ENCODE measurements at regions not wholly inside any gene's neighbourhood (a gene's known extent, or its start where the extent isn't known, plus 50 kb on each side); places are given as distances from the start of the nearest gene placed in this dataset.

DNA sequence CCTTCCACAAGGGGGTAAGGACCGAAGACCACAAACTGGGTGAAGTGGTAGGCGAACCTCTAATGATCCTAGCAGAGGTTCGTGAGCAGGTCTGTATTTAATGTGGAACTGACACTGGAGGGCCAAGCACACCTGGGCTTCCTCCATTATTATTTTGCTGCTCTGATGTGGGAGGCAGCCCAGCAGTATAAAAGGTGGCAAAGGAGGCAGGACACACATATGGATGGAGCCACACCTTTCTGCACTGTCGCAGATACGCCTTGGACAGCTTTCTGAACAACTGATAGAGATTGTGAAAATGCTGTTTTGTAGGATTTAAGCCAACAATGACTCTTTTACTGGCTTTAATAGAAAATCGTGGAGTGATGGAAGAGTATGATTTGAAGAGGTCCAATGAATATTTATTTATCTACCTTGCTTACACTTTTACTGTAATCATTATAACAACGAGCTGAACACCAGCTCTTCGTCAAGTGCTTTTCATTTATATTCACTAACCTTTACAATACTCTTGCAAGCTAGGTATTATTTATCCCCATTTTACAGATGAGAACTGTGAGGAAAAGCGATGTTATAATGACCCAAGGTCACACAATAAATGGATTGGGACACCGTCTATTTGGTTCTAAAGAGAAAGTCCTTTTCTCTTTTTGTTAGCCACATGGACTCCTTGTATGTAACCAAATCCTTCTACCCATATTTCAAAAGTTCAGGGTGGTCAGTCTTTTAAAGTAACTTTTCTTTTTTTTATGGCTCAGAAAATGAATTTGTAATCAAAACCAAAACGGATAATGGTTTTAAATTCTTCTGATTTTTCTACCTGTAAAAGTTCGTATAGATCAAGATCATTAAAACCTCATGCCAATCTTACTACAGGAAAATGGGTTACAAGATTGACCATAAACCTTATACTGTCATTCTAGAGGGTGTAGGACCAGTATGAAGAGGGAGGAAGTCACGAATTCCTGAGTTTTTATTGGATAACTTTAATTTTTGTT lies 116.9 kb downstream of the UTRN start:
- TF ChIP-seq, protein P1, sequence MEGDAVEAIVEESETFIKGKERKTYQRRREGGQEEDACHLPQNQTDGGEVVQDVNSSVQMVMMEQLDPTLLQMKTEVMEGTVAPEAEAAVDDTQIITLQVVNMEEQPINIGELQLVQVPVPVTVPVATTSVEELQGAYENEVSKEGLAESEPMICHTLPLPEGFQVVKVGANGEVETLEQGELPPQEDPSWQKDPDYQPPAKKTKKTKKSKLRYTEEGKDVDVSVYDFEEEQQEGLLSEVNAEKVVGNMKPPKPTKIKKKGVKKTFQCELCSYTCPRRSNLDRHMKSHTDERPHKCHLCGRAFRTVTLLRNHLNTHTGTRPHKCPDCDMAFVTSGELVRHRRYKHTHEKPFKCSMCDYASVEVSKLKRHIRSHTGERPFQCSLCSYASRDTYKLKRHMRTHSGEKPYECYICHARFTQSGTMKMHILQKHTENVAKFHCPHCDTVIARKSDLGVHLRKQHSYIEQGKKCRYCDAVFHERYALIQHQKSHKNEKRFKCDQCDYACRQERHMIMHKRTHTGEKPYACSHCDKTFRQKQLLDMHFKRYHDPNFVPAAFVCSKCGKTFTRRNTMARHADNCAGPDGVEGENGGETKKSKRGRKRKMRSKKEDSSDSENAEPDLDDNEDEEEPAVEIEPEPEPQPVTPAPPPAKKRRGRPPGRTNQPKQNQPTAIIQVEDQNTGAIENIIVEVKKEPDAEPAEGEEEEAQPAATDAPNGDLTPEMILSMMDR (IDR thresholded peaks at IDR 0.05; ENCODE audit: low read depth, low read length): no peak
- Histone ChIP-seq H3K27ac (no peak overlapping the region), H3K36me3 (no peaks in the 10 kb centered on the region)

DNA sequence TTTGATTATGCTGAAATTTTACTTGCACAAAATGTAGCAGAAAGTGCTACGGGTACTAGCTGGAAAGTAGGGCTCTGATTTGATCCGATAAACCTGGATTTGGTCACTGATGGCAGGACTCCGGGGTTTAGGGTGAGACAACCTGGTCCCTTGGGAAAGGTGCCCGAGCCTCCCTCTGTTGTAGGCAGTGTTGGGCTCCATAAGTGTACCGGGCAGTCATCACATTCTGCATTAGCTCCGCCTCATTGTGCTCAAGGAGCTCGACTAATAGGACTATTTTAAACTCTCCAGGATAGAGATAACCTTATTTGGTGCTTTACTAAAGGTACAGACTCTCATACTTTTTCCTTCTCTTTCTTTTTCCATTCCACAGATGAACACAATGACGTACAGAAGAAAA lies 117.6 kb downstream of the UTRN start:
- H3K27ac ChIP-seq: no peak overlapping the region

More for the DNA sequence above, 116.9 kb downstream of the UTRN start:
- no peak overlapping the region for H3K4me3 ChIP-seq (ENCODE audit: low read depth, low read length)
- peaks cover 5% of the 10 kb centered on the region for H3K9me3 ChIP-seq (ENCODE audit: severe bottlenecking)
- H3K27me3 ChIP-seq (ENCODE audit: insufficient read depth, low read depth, severe bottlenecking): no peaks in the 10 kb centered on the region
- DNase-seq: no peak

DNA sequence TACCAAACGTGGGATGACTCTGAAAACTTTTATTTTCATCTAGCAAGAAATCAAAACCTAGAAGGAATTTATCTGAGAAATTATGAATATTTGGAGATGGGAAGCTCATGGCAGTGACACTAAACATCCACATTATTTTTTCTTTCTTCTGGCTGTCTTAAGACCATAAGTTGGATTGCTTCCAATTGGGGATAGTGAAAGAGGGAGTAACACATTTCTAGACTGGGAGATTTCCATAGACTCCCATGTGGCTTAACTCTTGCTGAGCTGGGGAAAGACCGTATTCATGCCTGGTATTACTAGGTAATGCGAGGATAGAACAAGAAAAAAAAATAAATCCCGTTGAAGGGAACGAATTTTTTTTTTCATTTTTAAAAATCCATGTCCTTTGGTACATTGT lies 120.0 kb downstream of the UTRN start:
- DNase-seq: no peak
- H3K36me3 ChIP-seq: no peaks in the 10 kb centered on the region
- no peak overlapping the region for H3K4me3 ChIP-seq (ENCODE audit: low read depth, low read length)
- no peaks in the 10 kb centered on the region for H3K27me3 ChIP-seq (ENCODE audit: insufficient read depth, low read depth, severe bottlenecking)
- H3K27ac ChIP-seq: no peak overlapping the region
- TF ChIP-seq, protein P1 (IDR thresholded peaks at IDR 0.05; ENCODE audit: low read depth, low read length): no peak
- H3K9me3 ChIP-seq (ENCODE audit: severe bottlenecking): no peaks in the 10 kb centered on the region

More for the DNA sequence above, 117.6 kb downstream of the UTRN start:
- peaks cover 2% of the 10 kb centered on the region for H3K9me3 ChIP-seq (ENCODE audit: severe bottlenecking)
- TF ChIP-seq, protein P1 (IDR thresholded peaks at IDR 0.05; ENCODE audit: low read depth, low read length): no peak
- no peaks in the 10 kb centered on the region for H3K36me3 ChIP-seq
- no peak for DNase-seq
- no peaks in the 10 kb centered on the region for H3K27me3 ChIP-seq (ENCODE audit: insufficient read depth, low read depth, severe bottlenecking)
- no peak overlapping the region for H3K4me3 ChIP-seq (ENCODE audit: low read depth, low read length)

DNA sequence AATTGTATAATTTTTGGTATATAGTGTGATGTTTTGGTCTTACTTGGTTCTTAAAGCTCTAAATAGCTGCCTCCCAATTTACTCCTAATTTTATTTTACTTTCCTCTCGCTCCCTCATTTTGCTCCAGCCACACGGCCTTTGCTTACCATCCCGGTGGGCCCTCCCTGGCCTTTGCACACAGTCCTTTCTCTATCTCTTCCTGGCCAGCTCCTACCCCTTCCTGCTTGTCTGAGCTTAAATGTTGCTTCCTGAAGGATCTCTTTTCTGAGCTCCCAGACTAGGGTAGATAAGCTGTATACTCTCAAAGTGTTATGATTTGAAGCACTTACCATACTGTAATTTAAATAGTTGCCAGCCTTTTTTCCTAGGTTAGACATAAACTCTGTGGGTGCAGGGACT lies 121.7 kb downstream of the UTRN start:
- TF ChIP-seq, protein P1 (IDR thresholded peaks at IDR 0.05; ENCODE audit: low read depth, low read length): no peak
- Histone ChIP-seq H3K4me3 (ENCODE audit: low read depth, low read length) (no peak overlapping the region), H3K27ac (no peak overlapping the region), H3K36me3 (no peaks in the 10 kb centered on the region), H3K9me3 (ENCODE audit: severe bottlenecking) (peaks cover 3% of the 10 kb centered on the region), H3K27me3 (ENCODE audit: insufficient read depth, low read depth, severe bottlenecking) (no peaks in the 10 kb centered on the region)
- no peak for DNase-seq

DNA sequence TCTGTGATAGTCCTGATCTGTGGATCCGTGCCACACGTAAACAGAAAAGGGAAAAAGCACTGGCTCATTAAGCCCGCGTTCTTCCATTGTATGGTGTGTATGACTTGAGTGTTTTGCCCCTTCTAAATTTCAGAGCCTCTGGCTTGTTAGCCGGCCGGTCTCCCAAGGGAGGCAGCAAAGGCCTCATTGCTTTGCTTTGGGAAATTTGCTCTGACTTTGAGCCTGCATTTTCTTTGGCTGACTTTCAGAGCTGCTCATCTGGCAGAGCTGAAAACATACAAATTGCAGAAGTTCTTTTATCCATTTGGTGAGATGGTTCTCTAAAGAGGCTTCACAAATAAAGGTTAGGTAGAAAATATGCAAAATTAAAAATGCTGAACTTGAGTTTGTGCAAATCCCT lies 123.0 kb downstream of the UTRN start:
- H3K27me3 ChIP-seq (ENCODE audit: insufficient read depth, low read depth, severe bottlenecking): no peaks in the 10 kb centered on the region
- no peak overlapping the region for H3K27ac ChIP-seq
- H3K36me3 ChIP-seq: no peaks in the 10 kb centered on the region
- peaks cover 3% of the 10 kb centered on the region for H3K9me3 ChIP-seq (ENCODE audit: severe bottlenecking)
- TF ChIP-seq, protein P1 (IDR thresholded peaks at IDR 0.05; ENCODE audit: low read depth, low read length): no peak
- H3K4me3 ChIP-seq (ENCODE audit: low read depth, low read length): no peak overlapping the region
- DNase-seq: no peak

Data from WERI-Rb-1 (cell line).